GM12875 (cell line): ENCODE measurements at regions not wholly inside any gene's neighbourhood (a gene's known extent, or its start where the extent isn't known, plus 50 kb on each side); places are given as distances from the start of the nearest gene placed in this dataset.
"Not testable (repeated sequence)": the region's sequence is repeated elsewhere in the genome, so short reads cannot be mapped to it uniquely, and the experiment has no call there.

Experiments
- H3K4me3 ChIP-seq: one replicate; pipeline ENCODE4 v1.5.1; 2011; ENCODE audit warnings: low read depth, low read length, control low read depth
- CTCF ChIP-seq: IDR thresholded peaks from 2 replicates; pipeline ENCODE4 v1.5.1; 2011; ENCODE audit warnings: low read depth, mild to moderate bottlenecking, control low read depth, inconsistent platforms, low read length, moderate library complexity, borderline replicate concordance; ENCODE audit not compliant: insufficient read depth

- no peak for TF ChIP-seq CTCF
- H3K4me3 ChIP-seq = no peak overlapping the region
Measured at GRCh38 chr11:134993691-134994243, 581.7 kb upstream of the B3GAT1 start.

GRCh38 chr11:134992981-134993380, 580.9 kb upstream of the B3GAT1 start:
- H3K4me3 ChIP-seq = no peak overlapping the region
- TF ChIP-seq CTCF = no peak

GRCh38 chr11:134988495-134988894, 576.5 kb upstream of the B3GAT1 start:
- TF ChIP-seq CTCF = no peak
- no peak overlapping the region for H3K4me3 ChIP-seq

GRCh38 chr11:134987822-134988221, 575.8 kb upstream of the B3GAT1 start:
- no peak for TF ChIP-seq CTCF
- no peak overlapping the region for H3K4me3 ChIP-seq

- TF ChIP-seq CTCF = no peak
- no peak overlapping the region for H3K4me3 ChIP-seq
Measured at GRCh38 chr11:134987223-134987768, 575.3 kb upstream of the B3GAT1 start.

GRCh38 chr11:134984421-134984820, 572.4 kb upstream of the B3GAT1 start:
- no peak for TF ChIP-seq CTCF
- no peak overlapping the region for H3K4me3 ChIP-seq

- H3K4me3 ChIP-seq = not testable (repeated sequence)
Measured at GRCh38 chr11:134982432-134982831, 570.4 kb upstream of the B3GAT1 start.

GRCh38 chr11:134981835-134982234, 569.8 kb upstream of the B3GAT1 start:
- no peak overlapping the region for H3K4me3 ChIP-seq
- no peak for TF ChIP-seq CTCF
